ENCODE measurements at regions not wholly inside any gene's neighbourhood (a gene's known extent, or its start where the extent isn't known, plus 50 kb on each side); places are given as distances from the start of the nearest gene placed in this dataset.

GRCh38 chr15:98350276-98350675 is 298.1 kb upstream of the IGF1R start:
- no peak for TF ChIP-seq CTCF (conservative IDR thresholded peaks at IDR 0.05; ENCODE audit: low read length)
- no peak for TF ChIP-seq EZH2phosphoT487 (IDR thresholded peaks at IDR 0.05; ENCODE audit: borderline replicate concordance, low read depth, low read length)
